ENCODE measurements at regions not wholly inside any gene's neighbourhood (a gene's known extent, or its start where the extent isn't known, plus 50 kb on each side); places are given as distances from the start of the nearest gene placed in this dataset.

DNA sequence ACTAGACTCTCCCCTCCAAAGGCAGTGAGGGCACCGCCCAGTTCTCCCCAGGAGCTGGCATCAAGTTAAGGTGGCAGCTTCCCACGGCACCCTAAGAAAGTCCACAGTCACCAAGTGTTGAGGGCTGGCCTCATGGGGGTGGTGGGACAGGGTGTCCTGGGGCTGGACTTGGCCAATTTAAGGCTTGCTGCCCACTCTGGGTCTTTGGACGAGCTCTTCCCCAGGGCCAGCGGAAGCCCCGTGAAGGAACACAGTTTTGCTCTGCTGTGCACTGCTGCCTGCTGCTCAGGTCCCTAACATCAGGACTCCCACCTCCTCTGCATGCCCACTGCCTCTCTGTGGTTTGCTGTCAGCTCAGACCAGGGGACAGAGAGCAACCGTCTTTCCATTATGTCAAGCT lies 57.3 kb upstream of the TMEM72 start:
- no peak for DNase-seq
- in situ Hi-C loops (cut with MboI; ENCODE audit: low pct_unique_long_range_greater_than_20kb, low sequenced_read_pairs) = loop anchor here (25.0 kb wide), 2 partner anchors 466 to 1191 kb away; partner anchors contain the start of gene CXCL12

GRCh38 chr10:44854693-44855350 lies 56.3 kb upstream of the TMEM72 start:
- in situ Hi-C loops (cut with MboI; ENCODE audit: low pct_unique_long_range_greater_than_20kb, low sequenced_read_pairs) = loop anchor here (25.0 kb wide), 2 partner anchors 468 to 1193 kb away; partner anchors contain the start of gene CXCL12
- DNase-seq = no peak

DNA sequence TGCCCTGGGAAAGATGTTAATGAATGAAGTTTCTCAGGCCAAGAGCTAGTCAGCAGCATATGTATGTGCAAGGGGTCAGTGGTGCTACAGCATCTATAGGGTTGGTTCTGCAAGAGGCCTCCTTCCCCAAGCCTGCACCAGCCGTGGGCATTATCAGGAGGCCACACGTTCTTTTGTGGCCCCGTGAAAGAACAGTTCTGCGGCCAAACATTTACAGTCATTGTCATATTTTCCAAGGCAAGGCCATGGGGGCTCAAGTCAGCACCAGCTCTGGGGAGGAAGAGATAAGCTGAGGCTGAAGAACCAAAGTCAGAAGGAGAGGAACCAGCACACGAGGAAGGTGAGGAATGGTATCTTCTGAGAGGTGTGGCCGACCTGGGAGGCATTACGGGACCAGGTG lies 54.4 kb upstream of the TMEM72 start:
- in situ Hi-C loops (cut with MboI; ENCODE audit: low pct_unique_long_range_greater_than_20kb, low sequenced_read_pairs) = loop anchor here (25.0 kb wide), 2 partner anchors 469 to 1194 kb away; partner anchors contain the start of gene CXCL12
- DNase-seq = no peak

GRCh38 chr10:44857363-44858016 lies 53.6 kb upstream of the TMEM72 start:
- peak; percentile 67 for DNase-seq
- in situ Hi-C loops (cut with MboI; ENCODE audit: low pct_unique_long_range_greater_than_20kb, low sequenced_read_pairs) = loop anchor here (25.0 kb wide), 2 partner anchors 470 to 1195 kb away; partner anchors contain the start of gene CXCL12

- DNase-seq = no peak
- in situ Hi-C loops (cut with MboI; ENCODE audit: low pct_unique_long_range_greater_than_20kb, low sequenced_read_pairs) = loop anchor here (25.0 kb wide), 2 partner anchors 471 to 1196 kb away; partner anchors contain the start of gene CXCL12
Observed at GRCh38 chr10:44858017-44858371, 53.1 kb upstream of the TMEM72 start.

DNA sequence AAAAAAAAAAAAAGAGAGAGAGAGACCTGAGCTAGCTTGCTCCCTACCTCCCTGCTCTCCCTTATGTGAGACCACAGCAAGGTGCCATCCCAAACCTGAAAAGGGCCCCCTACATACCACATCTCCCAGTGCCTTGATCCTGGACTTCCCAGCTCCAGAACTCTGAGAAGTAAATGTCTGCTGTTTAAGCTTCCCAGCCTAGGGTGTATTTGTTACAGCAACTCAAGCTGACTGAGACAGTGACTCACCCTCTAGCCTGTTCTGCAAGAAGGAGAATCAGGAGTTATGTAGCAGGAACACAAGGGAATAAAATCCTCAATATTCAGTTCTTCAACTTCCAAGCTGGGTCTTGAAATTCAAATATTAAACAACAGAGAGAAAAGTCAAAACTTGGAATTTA lies 52.1 kb upstream of the TMEM72 start:
- no peak for DNase-seq
- in situ Hi-C loops (cut with MboI; ENCODE audit: low pct_unique_long_range_greater_than_20kb, low sequenced_read_pairs) = loop anchor here (25.0 kb wide), 2 partner anchors 472 to 1197 kb away; partner anchors contain the start of gene CXCL12

DNA sequence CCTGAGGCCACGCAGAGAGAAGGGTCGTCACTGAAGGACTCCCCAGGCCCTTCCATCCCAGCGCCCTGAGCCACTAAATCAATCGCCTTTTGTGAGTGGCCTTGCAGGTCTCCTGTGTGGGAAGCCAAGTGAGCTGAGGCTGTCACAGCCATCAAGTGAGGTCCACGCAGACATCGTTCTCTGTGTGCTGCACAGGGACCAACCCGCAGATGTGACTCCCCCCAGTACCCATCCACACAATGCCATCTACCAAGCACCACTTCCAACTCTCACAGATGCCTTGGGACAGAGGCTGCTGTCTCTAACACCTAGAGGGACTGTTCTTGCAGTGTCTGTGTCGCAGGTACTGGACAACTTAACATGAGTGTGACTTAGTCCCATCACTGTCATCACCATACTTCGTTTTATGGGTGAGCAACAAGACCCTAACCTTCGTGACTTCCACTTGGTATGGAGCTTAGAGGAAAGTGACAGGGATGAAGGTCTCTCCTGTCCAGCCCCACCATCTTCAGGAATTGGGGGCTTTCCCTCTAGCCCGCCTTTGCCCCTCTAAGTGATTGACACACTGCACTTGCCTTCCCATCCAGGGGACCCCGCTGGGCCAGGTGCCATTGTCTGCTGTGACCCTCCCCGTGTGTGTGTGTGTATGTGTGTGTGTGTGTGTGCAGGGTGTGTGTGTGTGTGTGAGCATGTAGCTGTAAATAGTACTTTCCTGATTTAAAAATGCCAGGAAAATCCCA lies 51.4 kb upstream of the TMEM72 start:
- in situ Hi-C loops (cut with MboI; ENCODE audit: low pct_unique_long_range_greater_than_20kb, low sequenced_read_pairs) = loop anchor here (25.0 kb wide), 2 partner anchors 472 to 1197 kb away; partner anchors contain the start of gene CXCL12
- DNase-seq = no peak

- no peak for DNase-seq
- in situ Hi-C loops (cut with MboI; ENCODE audit: low pct_unique_long_range_greater_than_20kb, low sequenced_read_pairs) = loop anchor here (25.0 kb wide), 2 partner anchors 474 to 1199 kb away; partner anchors contain the start of gene CXCL12
Observed at GRCh38 chr10:44860811-44861736, 50.1 kb upstream of the TMEM72 start.
